Smooth muscle cell (in vitro differentiated cells): ENCODE measurements at regions not wholly inside any gene's neighbourhood (a gene's known extent, or its start where the extent isn't known, plus 50 kb on each side); places are given as distances from the start of the nearest gene placed in this dataset. TPM values are rescaled to one million over a fixed set of nuclear protein-coding genes. Genes with fewer than 3 reads are reported as not detected.

Source experiments
- DNase-seq: peaks from one replicate; lab custom pipeline; 2025; ENCODE audit not compliant: unreplicated experiment; lab: John Stamatoyannopoulos, UW
- H2AFZ ChIP-seq: fragments of 200-600 bp; sonication (generic); 2 replicates; pipeline ENCODE4 v1.6.0; 2016; ENCODE audit warnings: antibody characterized with exemption, low read depth, mild to moderate bottlenecking
- H3F3A ChIP-seq: fragments of 200-600 bp; sonication (generic); 2 replicates; pipeline ENCODE4 v1.6.0; 2017; ENCODE audit warnings: antibody characterized with exemption, low read depth
- H3K27ac ChIP-seq: fragments of 200-600 bp; sonication (generic); 2 replicates; pipeline ENCODE4 v1.5.1; 2016; ENCODE audit warnings: low read depth, mild to moderate bottlenecking
- H3K27me3 ChIP-seq: fragments of 200-600 bp; sonication (generic); 2 replicates; pipeline ENCODE4 v1.6.1; 2016; ENCODE audit warnings: low read depth, mild to moderate bottlenecking
- H3K36me3 ChIP-seq: fragments of 200-600 bp; sonication (generic); 2 replicates; pipeline ENCODE4 v1.5.1; 2016; ENCODE audit warnings: low read depth
- H3K4me1 ChIP-seq: fragments of 200-600 bp; sonication (generic); 2 replicates; pipeline ENCODE4 v1.5.1; 2016; ENCODE audit warnings: low read depth
- H3K4me2 ChIP-seq: fragments of 200-600 bp; sonication (generic); 2 replicates; pipeline ENCODE4 v1.6.0; 2016; ENCODE audit warnings: mild to moderate bottlenecking
- H3K4me3 ChIP-seq: fragments of 200-600 bp; sonication (generic); 2 replicates; pipeline ENCODE4 v1.5.1; 2016; ENCODE audit warnings: mild to moderate bottlenecking
- H3K79me2 ChIP-seq: fragments of 200-600 bp; sonication (generic); 2 replicates; pipeline ENCODE4 v1.6.0; 2016; ENCODE audit warnings: low read depth, mild to moderate bottlenecking
- H3K9ac ChIP-seq: fragments of 200-600 bp; sonication (generic); 2 replicates; pipeline ENCODE4 v1.6.0; 2016; ENCODE audit warnings: low read depth
- H3K9me3 ChIP-seq: fragments of 200-600 bp; sonication (generic); replicated peaks from 2 replicates; pipeline ENCODE4 v1.5.1; 2016; ENCODE audit warnings: low read depth
- H4K20me1 ChIP-seq: fragments of 200-600 bp; sonication (generic); 2 replicates; pipeline ENCODE4 v1.6.0; 2016; ENCODE audit warnings: low read depth
- CTCF ChIP-seq: fragments of 200-600 bp; sonication (generic); IDR thresholded peaks from 2 replicates; pipeline ENCODE4 v1.5.1; 2017; ENCODE audit warnings: borderline replicate concordance, mild to moderate bottlenecking, antibody characterized with exemption; ENCODE audit not compliant: insufficient read depth, poor library complexity, severe bottlenecking
- WGBS: methylation state at CpG from one replicate; pipeline ENCODE4 v1.1.7; 2016; ENCODE audit warnings: low lambda C conversion rate; 5-methylcytosine and 5-hydroxymethylcytosine counted together
- small RNA-seq: library from RNA; depleted of rRNA; stranded (forward); fragments of <200 nt; gene quantifications from one replicate; pipeline ENCODE3, GENCODE V24; 2014

GRCh38 chr2:138831154-138831553, 51.0 kb upstream of the NXPH2 start:
- H2AFZ ChIP-seq, result no peak overlapping the region
- TF ChIP-seq CTCF, result no peak
- H3K4me2 ChIP-seq, result no peak overlapping the region
- H3K9me3 ChIP-seq, result no peaks in the 10 kb centered on the region
- H3K4me3 ChIP-seq, result no peak overlapping the region
- H3K79me2 ChIP-seq, result no peaks in the 10 kb centered on the region
- no peak overlapping the region for H3K9ac ChIP-seq
- no peaks in the 10 kb centered on the region for H3F3A ChIP-seq
- no peaks in the 10 kb centered on the region for H4K20me1 ChIP-seq
- H3K4me1 ChIP-seq, result no peaks in the 10 kb centered on the region
- 79% methylated on average over 2 of the region's 2 CpGs for WGBS
- no peaks in the 10 kb centered on the region for H3K27me3 ChIP-seq
- no peak overlapping the region for H3K27ac ChIP-seq
- DNase-seq, result no peak
- H3K36me3 ChIP-seq, result no peaks in the 10 kb centered on the region

GRCh38 chr2:138830547-138830946, 50.4 kb upstream of the NXPH2 start:
- no peak overlapping the region for H3K9ac ChIP-seq
- TF ChIP-seq CTCF, result no peak
- no peaks in the 10 kb centered on the region for H3K79me2 ChIP-seq
- no peaks in the 10 kb centered on the region for H3K27me3 ChIP-seq
- 70% methylated on average over 2 of the region's 2 CpGs for WGBS
- H2AFZ ChIP-seq, result no peak overlapping the region
- H4K20me1 ChIP-seq, result no peaks in the 10 kb centered on the region
- no peak overlapping the region for H3K27ac ChIP-seq
- DNase-seq, result no peak
- H3K4me1 ChIP-seq, result no peaks in the 10 kb centered on the region
- no peak overlapping the region for H3K4me2 ChIP-seq
- no peak overlapping the region for H3K4me3 ChIP-seq
- H3K36me3 ChIP-seq, result no peaks in the 10 kb centered on the region
- no peaks in the 10 kb centered on the region for H3F3A ChIP-seq
- H3K9me3 ChIP-seq, result no peaks in the 10 kb centered on the region

Small RNAs in the stretch of these regions (small RNA-seq; reads per million reads assigned to genes)
- gene RF00139 (not detected), gene RN7SKP286 (not detected)
